Hepatocyte (in vitro differentiated cells): ENCODE measurements at regions not wholly inside any gene's neighbourhood (a gene's known extent, or its start where the extent isn't known, plus 50 kb on each side); places are given as distances from the start of the nearest gene placed in this dataset.

ENCODE experiments used
- DNase-seq: peaks from one replicate; pipeline ENCODE4 v3.0.0-alpha.2; 2016; ENCODE audit warnings: low spot score
- H2AFZ ChIP-seq: fragments of 200-600 bp; sonication (generic); 2 replicates; pipeline ENCODE4 v1.6.0; 2016; ENCODE audit warnings: antibody characterized with exemption, mild to moderate bottlenecking
- H3K27ac ChIP-seq: fragments of 200-600 bp; sonication (generic); 2 replicates; pipeline ENCODE4 v1.5.1; 2016; ENCODE audit warnings: mild to moderate bottlenecking
- H3K27me3 ChIP-seq: fragments of 200-600 bp; sonication (generic); 2 replicates; pipeline ENCODE4 v1.6.1; 2016
- H3K36me3 ChIP-seq: fragments of 200-600 bp; sonication (generic); replicated peaks from 2 replicates; pipeline ENCODE4 v1.5.1; 2016; ENCODE audit warnings: low read depth; ENCODE audit not compliant: insufficient read depth
- H3K4me1 ChIP-seq: fragments of 200-600 bp; sonication (generic); 2 replicates; pipeline ENCODE4 v1.5.1; 2016; ENCODE audit warnings: mild to moderate bottlenecking, moderate library complexity; ENCODE audit not compliant: insufficient read depth
- H3K4me2 ChIP-seq: fragments of 200-600 bp; sonication (generic); 2 replicates; pipeline ENCODE4 v1.6.0; 2016
- H3K4me3 ChIP-seq: fragments of 200-600 bp; sonication (generic); 2 replicates; pipeline ENCODE4 v1.5.1; 2016; ENCODE audit warnings: mild to moderate bottlenecking
- H3K79me2 ChIP-seq: fragments of 200-600 bp; sonication (generic); 2 replicates; pipeline ENCODE4 v1.6.0; 2017; ENCODE audit warnings: mild to moderate bottlenecking
- H3K9me2 ChIP-seq: fragments of 200-600 bp; sonication (generic); replicated peaks from 2 replicates; pipeline ENCODE4 v1.6.0; 2017; ENCODE audit warnings: mild to moderate bottlenecking; ENCODE audit not compliant: insufficient read depth
- H3K9me3 ChIP-seq: fragments of 200-600 bp; sonication (generic); 2 replicates; pipeline ENCODE4 v1.5.1; 2016; ENCODE audit warnings: low read depth, mild to moderate bottlenecking
- H4K20me1 ChIP-seq: fragments of 200-600 bp; sonication (generic); 2 replicates; pipeline ENCODE4 v1.6.0; 2016; ENCODE audit warnings: mild to moderate bottlenecking; ENCODE audit not compliant: insufficient read depth, poor library complexity, severe bottlenecking
- CTCF ChIP-seq: fragments of 200-600 bp; sonication (generic); IDR thresholded peaks from 2 replicates; pipeline ENCODE4 v1.5.1; 2016; ENCODE audit warnings: antibody characterized with exemption, mild to moderate bottlenecking; ENCODE audit not compliant: poor library complexity
- EZH2 ChIP-seq: fragments of 200-600 bp; sonication (generic); IDR thresholded peaks from 2 replicates; pipeline ENCODE4 v1.6.1; 2016; ENCODE audit warnings: antibody characterized with exemption, mild to moderate bottlenecking, borderline replicate concordance
- EZH2phosphoT487 ChIP-seq: fragments of 200-600 bp; sonication (generic); IDR thresholded peaks from one replicate; pipeline ENCODE4 v1.6.1; 2018; ENCODE audit warnings: antibody characterized with exemption, mild to moderate bottlenecking, low read depth, moderate library complexity; ENCODE audit not compliant: unreplicated experiment, severe bottlenecking
- WGBS: methylation state at CpG from one replicate; pipeline ENCODE4 v1.1.6; 2016; ENCODE audit warnings: low lambda C conversion rate; ENCODE audit errors: missing lambda C conversion rate; 5-methylcytosine and 5-hydroxymethylcytosine counted together

GRCh38 chr14:26870722-26871617, 273.1 kb upstream of the NOVA1 start:
- no peak overlapping the region for H3K27ac ChIP-seq
- no peaks in the 10 kb centered on the region for H3K9me3 ChIP-seq
- H3K4me2 ChIP-seq, result no peak overlapping the region
- H3K36me3 ChIP-seq, result no peaks in the 10 kb centered on the region
- TF ChIP-seq EZH2phosphoT487 (no peak), EZH2 (no peak), CTCF (no peak)
- H3K27me3 ChIP-seq, result no peaks in the 10 kb centered on the region
- 71% methylated on average over 8 of the region's 8 CpGs for WGBS
- H2AFZ ChIP-seq, result no peak overlapping the region
- no peak overlapping the region for H3K4me3 ChIP-seq
- DNase-seq, result no peak
- H3K4me1 ChIP-seq, result no peaks in the 10 kb centered on the region
- H4K20me1 ChIP-seq, result no peaks in the 10 kb centered on the region
- H3K79me2 ChIP-seq, result no peaks in the 10 kb centered on the region
- H3K9me2 ChIP-seq, result no peaks in the 10 kb centered on the region

GRCh38 chr14:26872515-26873361, 274.9 kb upstream of the NOVA1 start:
- Histone ChIP-seq H3K4me1 (no peaks in the 10 kb centered on the region), H4K20me1 (no peaks in the 10 kb centered on the region), H3K27me3 (no peaks in the 10 kb centered on the region), H3K4me2 (no peak overlapping the region), H3K4me3 (no peak overlapping the region), H3K79me2 (no peaks in the 10 kb centered on the region), H3K27ac (no peak overlapping the region), H3K9me3 (no peaks in the 10 kb centered on the region), H2AFZ (no peak overlapping the region), H3K36me3 (no peaks in the 10 kb centered on the region), H3K9me2 (no peaks in the 10 kb centered on the region)
- no peak for DNase-seq
- TF ChIP-seq EZH2phosphoT487 (no peak), EZH2 (no peak), CTCF (no peak)
- WGBS, result 68% methylated on average over 8 of the region's 8 CpGs

- no peaks in the 10 kb centered on the region for H3K79me2 ChIP-seq
- H3K27ac ChIP-seq, result no peak overlapping the region
- H3K9me2 ChIP-seq, result no peaks in the 10 kb centered on the region
- 76% methylated on average over 4 of the region's 4 CpGs for WGBS
- H3K9me3 ChIP-seq, result no peaks in the 10 kb centered on the region
- no peak for TF ChIP-seq EZH2phosphoT487
- TF ChIP-seq EZH2, result no peak
- TF ChIP-seq CTCF, result no peak
- DNase-seq, result no peak
- no peaks in the 10 kb centered on the region for H3K4me1 ChIP-seq
- H4K20me1 ChIP-seq, result no peaks in the 10 kb centered on the region
- H3K27me3 ChIP-seq, result no peaks in the 10 kb centered on the region
- H3K4me2 ChIP-seq, result no peak overlapping the region
- H3K36me3 ChIP-seq, result no peaks in the 10 kb centered on the region
- H3K4me3 ChIP-seq, result no peak overlapping the region
- H2AFZ ChIP-seq, result no peak overlapping the region
These were observed 275.6 kb upstream of the NOVA1 start for GRCh38 chr14:26873362-26873960.
